CD4-positive, alpha-beta T cell treated with Interleukin-17A for 4 hours (primary cell): ENCODE measurements at regions not wholly inside any gene's neighbourhood (a gene's known extent, or its start where the extent isn't known, plus 50 kb on each side); places are given as distances from the start of the nearest gene placed in this dataset.
"Not testable (repeated sequence)": the region's sequence is repeated elsewhere in the genome, so short reads cannot be mapped to it uniquely, and the experiment has no call there.

ENCODE experiments used
- DNase-seq: peaks from one replicate; pipeline ENCODE4 v3.0.0-alpha.2; 2020; ENCODE audit warnings: mixed read lengths

DNA sequence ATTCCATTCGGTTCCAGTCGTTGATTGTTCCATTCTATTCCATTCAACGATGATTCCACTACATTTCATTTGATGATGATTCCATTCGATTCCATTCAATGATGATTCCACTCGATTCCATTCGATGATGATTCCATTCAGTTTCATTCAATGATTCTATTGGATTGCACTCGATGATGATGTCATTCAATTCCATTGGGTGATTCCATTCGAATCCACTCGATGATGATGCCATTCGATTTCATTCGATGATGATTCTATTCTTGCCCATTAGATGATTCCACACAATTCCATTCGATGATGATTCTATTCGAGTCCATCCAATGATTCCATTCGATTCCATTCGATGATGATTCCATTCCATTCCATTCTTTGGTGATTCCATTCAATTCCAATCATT, 1283.7 kb downstream of the TP53TG3F start:
- no peak for DNase-seq

DNA sequence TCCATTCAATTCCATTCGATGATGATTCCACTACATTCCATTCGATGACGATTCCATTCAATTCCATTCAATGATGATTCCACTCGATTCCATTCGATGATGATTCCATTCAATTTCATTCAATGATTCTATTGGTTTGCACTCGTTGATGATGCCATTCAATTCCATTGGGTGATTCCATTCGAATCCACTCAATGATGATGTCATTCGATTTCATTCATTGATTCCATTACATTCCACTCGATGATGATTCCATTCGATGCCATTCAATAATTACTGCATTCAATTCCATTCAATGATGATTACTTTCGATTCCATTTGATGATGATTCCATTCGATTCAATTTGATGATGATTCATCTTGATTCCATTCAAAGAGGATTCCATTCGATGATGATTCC, 1299.4 kb downstream of the TP53TG3F start:
- no peak for DNase-seq

GRCh38 chr16:34791835-34792234, 1332.4 kb downstream of the TP53TG3F start:
- not testable (repeated sequence) for DNase-seq

DNA sequence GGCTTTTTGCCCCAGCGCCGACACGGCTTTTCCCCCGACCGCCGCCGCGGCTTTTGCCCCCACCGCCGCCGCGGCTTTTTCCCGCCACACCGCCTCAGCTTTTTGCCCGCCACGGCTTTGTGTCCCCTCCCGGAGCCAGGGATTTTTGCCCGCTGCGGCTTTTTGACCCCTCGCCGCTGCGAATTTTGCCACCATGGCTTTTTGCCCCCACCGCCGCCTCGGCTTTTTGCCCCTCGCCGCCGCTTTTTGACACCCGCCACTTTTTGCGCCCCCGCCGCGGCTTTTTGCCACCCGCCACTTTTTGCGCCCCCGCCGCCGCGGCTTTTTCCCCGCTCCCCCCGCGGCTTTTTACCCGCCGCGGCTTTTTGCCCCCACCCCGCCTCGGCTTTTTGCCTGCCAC, 1342.5 kb downstream of the TP53TG3F start:
- peak; percentile 3 for DNase-seq

- peak; percentile 2 for DNase-seq
Measured at GRCh38 chr16:34802396-34802795, 1343.0 kb downstream of the TP53TG3F start.

- peak; percentile 2 for DNase-seq
Measured at GRCh38 chr16:34802848-34803599, 1343.6 kb downstream of the TP53TG3F start.

DNA sequence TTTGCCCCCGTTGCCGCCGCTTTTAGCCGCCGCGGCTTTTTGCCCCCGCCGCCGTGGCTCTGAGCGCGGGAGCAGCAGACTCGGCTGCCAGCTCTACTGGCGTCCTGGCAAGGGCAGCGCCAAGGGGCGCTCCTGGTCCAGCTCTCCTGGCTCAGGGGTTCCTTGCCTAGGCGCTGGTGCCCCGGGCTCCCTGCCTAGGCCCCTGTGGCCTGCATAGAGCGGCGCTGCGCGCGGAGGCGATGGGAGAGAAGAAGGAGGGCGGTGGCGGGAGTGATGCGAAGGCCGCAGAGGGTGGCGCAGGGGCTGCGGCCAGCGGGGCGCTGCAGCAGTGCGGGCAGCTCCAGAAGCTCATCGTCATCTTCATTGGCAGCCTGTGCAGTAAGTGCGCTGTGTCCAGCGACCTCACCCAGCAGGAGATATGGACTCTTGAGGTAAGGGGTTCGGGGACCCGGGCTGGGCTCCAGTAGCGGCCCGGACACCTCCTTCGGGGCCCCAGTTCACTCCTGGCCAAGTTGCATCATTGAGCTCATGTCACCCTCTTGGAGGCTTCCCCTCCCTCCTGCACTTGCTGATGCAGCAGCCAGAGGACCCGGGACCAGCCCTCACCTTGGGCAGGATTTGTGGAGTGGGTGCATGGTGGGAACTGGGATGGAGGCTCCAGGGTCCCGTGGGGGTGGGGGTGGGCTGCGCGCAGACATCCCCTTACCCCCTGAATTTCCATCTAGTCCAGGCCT, 1344.4 kb downstream of the TP53TG3F start:
- peak; percentile 1 for DNase-seq

GRCh38 chr16:34806992-34807644, 1347.7 kb downstream of the TP53TG3F start:
- not testable (repeated sequence) for DNase-seq

DNA sequence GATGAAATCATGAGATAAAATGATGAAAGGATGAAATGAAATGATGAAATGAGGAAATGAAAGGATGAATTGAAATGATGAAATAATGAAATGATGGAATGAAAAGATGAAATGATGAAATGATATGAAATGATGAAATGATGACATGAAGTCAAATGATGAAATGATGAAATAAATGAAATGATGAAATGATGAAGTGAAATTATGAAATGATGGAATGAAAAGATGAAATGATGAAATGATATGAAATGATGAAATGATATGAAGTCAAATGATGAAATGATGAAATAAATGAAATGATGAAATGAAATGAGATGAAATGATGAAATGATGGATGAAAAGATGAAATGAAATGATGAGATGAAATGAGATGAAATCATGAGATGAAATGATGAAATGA, 1348.4 kb downstream of the TP53TG3F start:
- DNase-seq, result not testable (repeated sequence)

DNA sequence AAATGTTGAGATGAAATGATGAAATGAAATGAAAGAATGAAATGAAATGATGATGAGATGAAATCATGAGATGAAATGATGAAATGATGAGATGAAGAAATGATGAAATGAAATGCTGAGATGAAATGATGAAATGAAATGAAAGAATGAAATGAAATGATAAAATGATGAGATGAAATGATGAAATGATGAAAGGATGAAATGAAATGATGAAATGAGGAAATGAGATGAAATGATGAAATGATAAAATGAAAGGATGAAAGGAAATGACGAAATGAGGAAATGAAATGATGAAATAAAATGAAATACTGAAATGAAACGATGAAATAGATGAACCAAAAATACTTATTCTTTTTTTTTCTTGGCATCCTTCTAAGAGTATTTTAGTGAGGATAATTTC, 1349.1 kb downstream of the TP53TG3F start:
- not testable (repeated sequence) for DNase-seq
